ENCODE measurements at regions not wholly inside any gene's neighbourhood (a gene's known extent, or its start where the extent isn't known, plus 50 kb on each side); places are given as distances from the start of the nearest gene placed in this dataset.

GRCh38 chr2:120486441-120486840, 140.5 kb downstream of the INHBB start (continued):
- no peak for TF ChIP-seq ZMIZ1 (IDR thresholded peaks at IDR 0.05; ENCODE audit: low read depth in 2 of 2, low read length in 2 of 2)
- no peak for TF ChIP-seq MECOM (CRISPR knock-in tag; IDR thresholded peaks at IDR 0.05)
- no peak for TF ChIP-seq PRDM10 (IDR thresholded peaks at IDR 0.05; ENCODE audit: partially characterized antibody)
- TF ChIP-seq ESRRB (CRISPR knock-in tag; IDR thresholded peaks at IDR 0.05; ENCODE audit: borderline replicate concordance) = no peak
- no peak for TF ChIP-seq ZNF384 (IDR thresholded peaks at IDR 0.05; ENCODE audit: low read depth, low read length)
- TF ChIP-seq HBP1 (CRISPR knock-in tag; IDR thresholded peaks at IDR 0.05) = no peak
